GM18873 (cell line): ENCODE measurements at regions not wholly inside any gene's neighbourhood (a gene's known extent, or its start where the extent isn't known, plus 50 kb on each side); places are given as distances from the start of the nearest gene placed in this dataset.
"Not testable (repeated sequence)": the region's sequence is repeated elsewhere in the genome, so short reads cannot be mapped to it uniquely, and the experiment has no call there.

Source experiments
- ATAC-seq: cut with Tn5 transposase; IDR thresholded peaks from one replicate; pipeline ENCODE4 v1.9.1; 2021; ENCODE audit warnings: mild to moderate bottlenecking, moderate library complexity, moderate number of reproducible peaks; ENCODE audit not compliant: unreplicated experiment, low FRiP score

GRCh38 chr13:44853641-44854040 lies 135.6 kb downstream of the NUFIP1 start:
- no peak for ATAC-seq

GRCh38 chr13:44848920-44849676 lies 140.2 kb downstream of the NUFIP1 start:
- no peak for ATAC-seq

- ATAC-seq, result not testable (repeated sequence)
Measured at GRCh38 chr13:44845281-44846058, 143.8 kb downstream of the NUFIP1 start.

- no peak for ATAC-seq
Measured at GRCh38 chr13:44844786-44845185, 144.5 kb downstream of the NUFIP1 start.

GRCh38 chr13:44843403-44843802 lies 145.9 kb downstream of the NUFIP1 start:
- no peak for ATAC-seq

GRCh38 chr13:44842158-44842557 lies 147.1 kb downstream of the NUFIP1 start:
- no peak for ATAC-seq

- ATAC-seq, result no peak
Measured at GRCh38 chr13:44840131-44840530, 149.1 kb downstream of the NUFIP1 start.

GRCh38 chr13:44837250-44837649 lies 152.0 kb downstream of the NUFIP1 start:
- no peak for ATAC-seq

- ATAC-seq, result no peak
Measured at GRCh38 chr13:44834404-44834803, 154.9 kb downstream of the NUFIP1 start.

GRCh38 chr13:44833626-44834025 lies 155.6 kb downstream of the NUFIP1 start:
- ATAC-seq, result no peak

- ATAC-seq, result no peak
Measured at GRCh38 chr13:44833139-44833538, 156.1 kb downstream of the NUFIP1 start.

GRCh38 chr13:44826591-44827350 lies 162.5 kb downstream of the NUFIP1 start:
- ATAC-seq, result no peak

- ATAC-seq, result no peak
Measured at GRCh38 chr13:44825953-44826352, 163.3 kb downstream of the NUFIP1 start.

GRCh38 chr13:44823555-44823954 lies 165.7 kb downstream of the NUFIP1 start:
- ATAC-seq, result not testable (repeated sequence)

GRCh38 chr13:44822291-44822690 lies 167.0 kb downstream of the NUFIP1 start:
- ATAC-seq, result no peak

- ATAC-seq, result no peak
Measured at GRCh38 chr13:44819772-44820171, 169.5 kb downstream of the NUFIP1 start.

GRCh38 chr13:44819245-44819644 lies 170.0 kb downstream of the NUFIP1 start:
- no peak for ATAC-seq

GRCh38 chr13:44818428-44818827 lies 170.8 kb downstream of the NUFIP1 start:
- no peak for ATAC-seq

- ATAC-seq, result no peak
Measured at GRCh38 chr13:44818016-44818415, 171.3 kb downstream of the NUFIP1 start.

- ATAC-seq, result no peak
Measured at GRCh38 chr13:44817131-44817671, 172.1 kb downstream of the NUFIP1 start.

- ATAC-seq, result no peak
Measured at GRCh38 chr13:44816701-44817100, 172.6 kb downstream of the NUFIP1 start.
